ENCODE measurements at regions not wholly inside any gene's neighbourhood (a gene's known extent, or its start where the extent isn't known, plus 50 kb on each side); places are given as distances from the start of the nearest gene placed in this dataset.

DNA sequence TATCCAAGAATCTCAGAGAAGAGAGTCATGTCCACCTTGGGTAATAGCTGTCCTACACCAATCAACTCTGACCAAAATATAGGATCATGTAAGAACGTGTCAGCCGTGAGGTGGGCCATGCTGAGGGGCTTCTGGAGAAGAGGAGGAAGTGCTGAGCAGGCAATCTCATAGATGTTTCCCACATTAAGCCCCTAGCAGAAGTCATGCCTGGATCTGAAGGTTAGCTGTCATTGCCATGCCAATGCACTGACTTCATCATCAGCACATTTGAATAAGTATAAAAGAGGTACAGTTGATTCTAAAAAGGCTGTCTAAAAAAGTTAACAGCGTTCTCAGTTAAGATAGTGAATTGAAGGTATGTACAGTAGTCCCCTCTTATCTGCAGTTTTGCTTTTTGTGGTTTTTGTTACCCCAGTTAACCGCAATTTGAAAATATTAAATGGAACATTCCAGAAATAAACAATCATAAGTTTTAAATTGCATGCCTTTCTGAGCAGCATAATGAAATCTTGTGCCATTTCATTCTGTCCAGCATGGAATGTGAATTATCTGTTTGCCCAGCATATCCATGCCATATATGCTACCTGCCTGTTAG lies 67.2 kb upstream of the TMEM17 start:
- TF ChIP-seq, protein P1, sequence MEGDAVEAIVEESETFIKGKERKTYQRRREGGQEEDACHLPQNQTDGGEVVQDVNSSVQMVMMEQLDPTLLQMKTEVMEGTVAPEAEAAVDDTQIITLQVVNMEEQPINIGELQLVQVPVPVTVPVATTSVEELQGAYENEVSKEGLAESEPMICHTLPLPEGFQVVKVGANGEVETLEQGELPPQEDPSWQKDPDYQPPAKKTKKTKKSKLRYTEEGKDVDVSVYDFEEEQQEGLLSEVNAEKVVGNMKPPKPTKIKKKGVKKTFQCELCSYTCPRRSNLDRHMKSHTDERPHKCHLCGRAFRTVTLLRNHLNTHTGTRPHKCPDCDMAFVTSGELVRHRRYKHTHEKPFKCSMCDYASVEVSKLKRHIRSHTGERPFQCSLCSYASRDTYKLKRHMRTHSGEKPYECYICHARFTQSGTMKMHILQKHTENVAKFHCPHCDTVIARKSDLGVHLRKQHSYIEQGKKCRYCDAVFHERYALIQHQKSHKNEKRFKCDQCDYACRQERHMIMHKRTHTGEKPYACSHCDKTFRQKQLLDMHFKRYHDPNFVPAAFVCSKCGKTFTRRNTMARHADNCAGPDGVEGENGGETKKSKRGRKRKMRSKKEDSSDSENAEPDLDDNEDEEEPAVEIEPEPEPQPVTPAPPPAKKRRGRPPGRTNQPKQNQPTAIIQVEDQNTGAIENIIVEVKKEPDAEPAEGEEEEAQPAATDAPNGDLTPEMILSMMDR (IDR thresholded peaks at IDR 0.05; ENCODE audit: borderline replicate concordance, extremely low read depth, insufficient read depth): no peak
- Histone ChIP-seq H3K9ac (ENCODE audit: low read length in 3 of 3) (no peak overlapping the region), H3K4me1 (ENCODE audit: control insufficient read depth in 2 of 3, insufficient read depth in 2 of 3, low read depth in 1 of 3, low read length in 3 of 3) (peaks cover 4 to 14% (median 12%) of the 10 kb centered on the region in 3 donors), H3K9me3 (ENCODE audit: control insufficient read depth in 2 of 3, insufficient read depth in 1 of 3, low read length in 3 of 3) (no peaks in the 10 kb centered on the region), H3K27me3 (ENCODE audit: control insufficient read depth, insufficient read depth, low read length) (no peaks in the 10 kb centered on the region), H3K4me3 (ENCODE audit: low read length in 3 of 3) (no peak overlapping the region), H3K27ac (ENCODE audit: low read depth in 2 of 2, low read length in 2 of 2) (no peak overlapping the region), H3K36me3 (ENCODE audit: control insufficient read depth in 2 of 3, insufficient read depth in 3 of 3, low read length in 3 of 3) (no peaks in the 10 kb centered on the region)
- intact Hi-C loops (cut with DNase I): no loop called here
- DNase-seq (no peak), FAIRE-seq (no peak)

DNA sequence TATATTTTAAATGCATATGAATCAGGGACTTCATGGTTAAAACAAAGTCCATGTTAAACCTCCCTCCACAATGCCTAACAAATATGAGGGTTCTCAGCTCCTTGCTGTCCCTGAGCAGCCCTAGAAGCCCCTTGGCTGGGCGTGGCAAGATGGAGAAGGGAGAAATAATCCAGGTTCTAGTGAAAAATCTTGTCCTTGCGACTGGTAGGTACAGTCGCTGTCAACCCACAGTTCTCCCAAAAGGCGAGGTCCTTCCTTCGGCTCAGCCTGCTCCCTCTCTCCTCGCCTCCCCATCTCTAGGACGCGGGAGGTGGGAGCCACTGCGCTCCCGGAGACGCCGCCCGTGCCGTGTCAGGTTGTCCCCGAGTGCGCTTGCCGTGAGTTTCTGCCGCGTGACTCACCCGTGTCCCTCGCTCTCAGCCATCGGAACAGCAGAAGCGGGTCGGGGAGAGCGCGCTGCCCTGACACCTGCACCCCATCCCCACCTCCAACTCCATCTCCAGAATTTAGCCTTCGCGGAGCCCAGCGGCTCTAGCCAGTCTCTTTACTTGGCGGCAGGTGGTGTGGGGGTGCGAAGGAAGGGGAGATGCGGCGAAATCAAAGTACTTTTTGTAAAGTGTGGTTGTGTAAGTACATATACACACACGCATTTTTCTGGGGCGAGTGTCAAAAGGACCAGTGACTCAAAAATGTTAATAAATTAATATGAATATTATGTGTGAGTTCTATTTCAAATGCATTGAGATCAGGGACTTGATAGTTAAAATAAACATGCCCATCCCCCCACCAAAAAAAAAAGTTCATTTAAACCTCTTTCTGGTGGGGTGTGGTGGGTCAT lies 65.1 kb upstream of the TMEM17 start:
- Histone ChIP-seq H3K4me1 (ENCODE audit: control insufficient read depth in 2 of 3, insufficient read depth in 2 of 3, low read depth in 1 of 3, low read length in 3 of 3) (peaks cover 4 to 28% (median 16%) of the 10 kb centered on the region in 3 donors), H3K36me3 (ENCODE audit: control insufficient read depth in 2 of 3, insufficient read depth in 3 of 3, low read length in 3 of 3) (no peaks in the 10 kb centered on the region), H3K9ac (ENCODE audit: low read length in 3 of 3) (peak overlapping the region in 1 of 3 donors; percentile 70), H3K27me3 (ENCODE audit: control insufficient read depth, insufficient read depth, low read length) (no peaks in the 10 kb centered on the region), H3K27ac (ENCODE audit: low read depth in 2 of 2, low read length in 2 of 2) (peak overlapping the region; percentile 82 to 90), H3K9me3 (ENCODE audit: control insufficient read depth in 2 of 3, insufficient read depth in 1 of 3, low read length in 3 of 3) (no peaks in the 10 kb centered on the region), H3K4me3 (ENCODE audit: low read length in 3 of 3) (peak overlapping the region; percentile 21 to 72 (median 61))
- intact Hi-C loops (cut with DNase I): no loop called here
- FAIRE-seq (no peak), DNase-seq (peak; percentile 43 to 65 (median 50))
- TF ChIP-seq, protein P1 (IDR thresholded peaks at IDR 0.05; ENCODE audit: borderline replicate concordance, extremely low read depth, insufficient read depth): no peak

DNA sequence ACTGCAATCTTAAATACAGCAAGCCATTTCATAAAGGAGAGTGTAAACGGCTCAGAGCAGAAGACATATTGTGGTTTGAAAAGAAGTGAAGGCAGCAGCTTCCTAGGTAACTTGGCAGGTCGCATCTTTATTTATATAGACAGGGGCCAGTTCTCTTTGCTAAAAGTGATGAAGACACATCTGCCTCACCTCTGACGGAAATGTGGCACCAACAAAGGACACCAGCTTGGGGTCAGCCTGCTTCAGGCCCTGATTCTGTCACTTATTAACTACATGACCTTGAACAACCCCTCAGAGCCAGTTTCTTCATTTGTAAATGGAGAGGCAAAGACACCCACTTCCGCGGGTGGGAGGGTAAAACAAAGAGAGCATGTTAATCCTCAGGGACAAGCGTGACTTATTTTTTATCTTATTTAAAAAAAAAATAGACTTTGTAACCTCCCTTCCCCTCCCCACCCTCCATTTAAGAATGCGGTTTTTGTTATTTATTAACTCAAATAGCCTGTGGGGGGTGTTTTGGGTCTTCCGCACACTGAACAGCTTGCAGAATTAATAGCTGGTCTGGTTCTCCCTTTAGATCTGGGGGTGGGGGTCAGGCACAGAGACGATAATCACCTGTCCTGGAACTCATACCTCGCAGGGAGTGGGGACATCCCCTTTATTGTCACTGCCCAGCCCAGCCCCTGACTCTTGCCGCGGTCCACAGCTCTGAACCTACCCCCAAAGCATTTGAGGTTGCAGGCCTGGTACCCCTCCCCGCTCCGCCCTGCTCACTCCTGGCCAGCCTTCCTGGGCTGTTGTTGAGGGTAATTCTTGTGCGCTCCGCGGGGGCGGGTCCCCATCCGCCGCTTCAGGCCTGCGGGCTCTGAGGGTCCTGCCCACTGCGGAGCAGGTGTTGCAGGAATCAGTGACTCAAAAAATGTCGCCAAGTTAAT lies 64.2 kb upstream of the TMEM17 start:
- Histone ChIP-seq H3K27ac (ENCODE audit: low read depth in 2 of 2, low read length in 2 of 2) (peak overlapping the region; percentile 82 to 90), H3K9ac (ENCODE audit: low read length in 3 of 3) (peak overlapping the region in 1 of 3 donors; percentile 70), H3K4me1 (ENCODE audit: control insufficient read depth in 2 of 3, insufficient read depth in 2 of 3, low read depth in 1 of 3, low read length in 3 of 3) (peaks cover 4 to 28% (median 16%) of the 10 kb centered on the region in 3 donors), H3K4me3 (ENCODE audit: low read length in 3 of 3) (peak overlapping the region in 2 of 3 donors; percentile 61 to 72), H3K27me3 (ENCODE audit: control insufficient read depth, insufficient read depth, low read length) (no peaks in the 10 kb centered on the region), H3K36me3 (ENCODE audit: control insufficient read depth in 2 of 3, insufficient read depth in 3 of 3, low read length in 3 of 3) (no peaks in the 10 kb centered on the region), H3K9me3 (ENCODE audit: control insufficient read depth in 2 of 3, insufficient read depth in 1 of 3, low read length in 3 of 3) (no peaks in the 10 kb centered on the region)
- intact Hi-C loops (cut with DNase I): no loop called here
- TF ChIP-seq, protein P1 (IDR thresholded peaks at IDR 0.05; ENCODE audit: borderline replicate concordance, extremely low read depth, insufficient read depth): no peak
- peak in 4 of 5 donors; percentile 54 to 80 (median 76) for DNase-seq
- no peak for FAIRE-seq
